BLaER1 (cell line): ENCODE measurements at regions not wholly inside any gene's neighbourhood (a gene's known extent, or its start where the extent isn't known, plus 50 kb on each side); places are given as distances from the start of the nearest gene placed in this dataset.

ENCODE experiments used
- H3K27ac ChIP-seq: shearing (Covaris generic); formaldehyde crosslinking; 2 replicates; pipeline ENCODE4 v1.8.1; 2022
- H3K27me3 ChIP-seq: shearing (Covaris generic); formaldehyde crosslinking; 2 replicates; pipeline ENCODE4 v1.8.1; 2022
- H3K36me3 ChIP-seq: shearing (Covaris generic); formaldehyde crosslinking; 2 replicates; pipeline ENCODE4 v1.8.1; 2022
- H3K4me1 ChIP-seq: shearing (Covaris generic); formaldehyde crosslinking; 2 replicates; pipeline ENCODE4 v1.8.1; 2022
- H3K4me2 ChIP-seq: shearing (Covaris generic); formaldehyde crosslinking; 2 replicates; pipeline ENCODE4 v1.8.1; 2022
- H3K4me3 ChIP-seq: shearing (Covaris generic); formaldehyde crosslinking; 2 replicates; pipeline ENCODE4 v1.8.1; 2022
- H3K9ac ChIP-seq: shearing (Covaris generic); formaldehyde crosslinking; 2 replicates; pipeline ENCODE4 v1.8.1; 2022
- H3K9me3 ChIP-seq: shearing (Covaris generic); formaldehyde crosslinking; 2 replicates; pipeline ENCODE4 v1.8.1; 2022
- H4K20me1 ChIP-seq: shearing (Covaris generic); formaldehyde crosslinking; 2 replicates; pipeline ENCODE4 v1.8.1; 2022
- Cebpa-rat ChIP-seq: shearing (Covaris generic); IDR thresholded peaks from 2 replicates; pipeline ENCODE4 v1.8.1; 2022

GRCh38 chr1:82597141-82597540 lies 796.4 kb downstream of the ADGRL2 start:
- Histone ChIP-seq H3K4me3 (no peak overlapping the region), H3K27me3 (no peaks in the 10 kb centered on the region), H3K9me3 (no peaks in the 10 kb centered on the region), H3K4me1 (peaks cover 14% of the 10 kb centered on the region), H4K20me1 (no peaks in the 10 kb centered on the region), H3K27ac (no peak overlapping the region), H3K4me2 (no peak overlapping the region), H3K36me3 (no peaks in the 10 kb centered on the region), H3K9ac (no peak overlapping the region)
- TF ChIP-seq Cebpa-rat = no peak

DNA sequence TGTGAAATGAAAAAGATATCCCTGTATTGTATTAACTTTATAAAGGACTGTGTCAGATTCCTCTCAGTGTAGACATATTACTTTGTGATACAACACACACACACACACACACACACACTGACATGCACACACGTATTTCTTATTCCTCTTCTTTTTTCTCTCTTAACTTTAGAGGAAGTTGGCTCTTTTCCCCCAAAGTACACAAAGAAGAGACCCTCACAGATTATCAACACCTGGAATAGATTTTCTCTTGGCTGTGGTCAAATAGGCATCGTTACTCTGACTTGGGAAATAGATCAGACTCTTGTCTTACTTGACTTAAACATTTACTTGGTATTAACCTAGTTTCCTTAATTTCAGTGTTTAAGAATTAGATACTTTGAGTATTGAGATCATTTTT lies 792.8 kb downstream of the ADGRL2 start:
- Histone ChIP-seq H4K20me1 (no peaks in the 10 kb centered on the region), H3K27ac (no peak overlapping the region), H3K36me3 (no peaks in the 10 kb centered on the region), H3K27me3 (no peaks in the 10 kb centered on the region), H3K9ac (no peak overlapping the region), H3K4me3 (no peak overlapping the region), H3K4me1 (peaks cover 6% of the 10 kb centered on the region), H3K4me2 (no peak overlapping the region), H3K9me3 (no peaks in the 10 kb centered on the region)
- TF ChIP-seq Cebpa-rat = no peak

- Histone ChIP-seq H3K4me2 (no peak overlapping the region), H3K36me3 (no peaks in the 10 kb centered on the region), H3K27me3 (no peaks in the 10 kb centered on the region), H3K9ac (no peak overlapping the region), H3K9me3 (no peaks in the 10 kb centered on the region), H3K4me3 (no peak overlapping the region), H3K27ac (no peak overlapping the region), H3K4me1 (no peaks in the 10 kb centered on the region), H4K20me1 (no peaks in the 10 kb centered on the region)
- no peak for TF ChIP-seq Cebpa-rat
Observed at GRCh38 chr1:82589588-82589987, 788.9 kb downstream of the ADGRL2 start.

DNA sequence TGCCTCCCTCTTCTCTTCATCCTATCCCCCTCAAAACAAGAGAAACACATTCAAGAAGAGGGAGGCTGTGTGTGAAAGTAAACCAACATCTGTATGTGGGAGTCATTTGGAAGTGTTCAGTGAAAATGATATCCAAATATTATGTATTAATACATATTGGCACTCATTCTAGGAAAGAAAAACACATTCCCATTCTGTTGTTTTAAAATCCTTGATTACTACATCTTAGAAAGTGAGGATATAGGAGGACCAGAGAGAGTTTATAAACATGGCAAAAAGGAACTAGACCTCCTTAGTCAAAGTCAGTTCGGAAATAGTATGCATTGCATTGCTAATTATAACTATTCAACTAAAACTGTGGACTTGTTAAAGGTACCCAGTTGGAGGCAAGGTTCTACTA lies 786.6 kb downstream of the ADGRL2 start:
- no peak overlapping the region for H3K9ac ChIP-seq
- H3K27ac ChIP-seq = no peak overlapping the region
- H3K27me3 ChIP-seq = no peaks in the 10 kb centered on the region
- H4K20me1 ChIP-seq = no peaks in the 10 kb centered on the region
- no peaks in the 10 kb centered on the region for H3K9me3 ChIP-seq
- no peak for TF ChIP-seq Cebpa-rat
- H3K36me3 ChIP-seq = no peaks in the 10 kb centered on the region
- no peak overlapping the region for H3K4me3 ChIP-seq
- no peak overlapping the region for H3K4me2 ChIP-seq
- H3K4me1 ChIP-seq = no peaks in the 10 kb centered on the region

DNA sequence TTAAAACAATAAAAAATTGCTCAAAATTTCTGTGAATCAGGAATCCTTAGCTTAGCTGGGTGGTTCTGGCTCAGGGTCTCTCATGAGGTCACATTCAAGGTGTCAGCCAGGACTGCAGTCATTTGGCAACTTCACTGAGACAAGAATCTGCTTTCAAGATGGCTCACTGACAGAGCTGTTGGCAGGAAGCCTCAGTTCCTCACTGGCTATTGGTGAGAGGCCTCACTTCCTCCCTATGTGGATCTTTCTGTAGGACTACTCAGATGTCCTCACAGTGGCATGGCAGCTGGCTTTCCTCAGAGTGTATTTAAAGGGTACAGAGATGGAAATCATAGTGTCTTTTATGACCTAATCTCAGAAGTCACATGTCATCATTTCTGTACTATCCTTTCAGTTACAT lies 785.7 kb downstream of the ADGRL2 start:
- Histone ChIP-seq H3K9ac (no peak overlapping the region), H3K4me2 (no peak overlapping the region), H3K4me1 (no peaks in the 10 kb centered on the region), H3K27ac (no peak overlapping the region), H4K20me1 (no peaks in the 10 kb centered on the region), H3K36me3 (no peaks in the 10 kb centered on the region), H3K27me3 (no peaks in the 10 kb centered on the region), H3K4me3 (no peak overlapping the region), H3K9me3 (no peaks in the 10 kb centered on the region)
- no peak for TF ChIP-seq Cebpa-rat

GRCh38 chr1:82582347-82582746 lies 781.6 kb downstream of the ADGRL2 start:
- Histone ChIP-seq H3K27ac (no peak overlapping the region), H3K4me3 (no peak overlapping the region), H3K36me3 (no peaks in the 10 kb centered on the region), H3K4me2 (no peak overlapping the region), H4K20me1 (no peaks in the 10 kb centered on the region), H3K9me3 (no peaks in the 10 kb centered on the region), H3K9ac (no peak overlapping the region), H3K4me1 (peaks cover 10% of the 10 kb centered on the region), H3K27me3 (no peaks in the 10 kb centered on the region)
- TF ChIP-seq Cebpa-rat = no peak

DNA sequence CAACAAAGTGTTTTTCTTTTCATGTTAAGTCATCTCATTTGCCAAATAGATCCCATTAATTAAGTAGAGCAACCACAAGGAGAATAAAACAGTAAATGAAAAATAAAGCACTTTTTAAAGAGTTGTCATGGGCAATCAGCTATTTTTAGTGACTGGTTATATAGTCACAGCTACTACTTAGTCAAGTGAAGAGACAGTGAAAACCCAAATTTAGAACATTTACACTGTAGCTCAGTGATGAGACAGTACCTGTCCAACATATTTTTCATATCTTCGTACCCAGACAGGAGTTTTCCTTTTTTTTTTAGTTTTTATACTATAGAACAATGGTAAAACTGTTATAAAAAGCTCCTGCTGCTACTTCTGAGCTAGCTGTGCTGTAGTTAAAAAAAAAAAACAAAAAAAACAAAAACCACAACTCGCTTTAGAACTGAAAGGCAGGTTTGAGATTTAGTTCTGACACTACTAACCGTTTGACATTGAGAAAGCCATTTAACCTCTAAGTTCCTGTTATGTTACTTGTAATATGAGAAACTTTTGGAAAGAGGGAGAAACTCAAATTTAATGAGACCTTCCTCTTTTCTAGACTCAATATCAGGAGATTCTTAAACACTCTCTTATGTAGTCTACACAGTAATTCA lies 777.5 kb downstream of the ADGRL2 start:
- no peak overlapping the region for H3K4me3 ChIP-seq
- no peaks in the 10 kb centered on the region for H4K20me1 ChIP-seq
- no peak overlapping the region for H3K27ac ChIP-seq
- no peaks in the 10 kb centered on the region for H3K9me3 ChIP-seq
- H3K4me2 ChIP-seq = peak overlapping the region; percentile 21; the same call in 1 of the 2 replicates
- H3K27me3 ChIP-seq = no peaks in the 10 kb centered on the region
- TF ChIP-seq Cebpa-rat = no peak
- H3K36me3 ChIP-seq = no peaks in the 10 kb centered on the region
- H3K9ac ChIP-seq = no peak overlapping the region
- peaks cover 10% of the 10 kb centered on the region for H3K4me1 ChIP-seq

DNA sequence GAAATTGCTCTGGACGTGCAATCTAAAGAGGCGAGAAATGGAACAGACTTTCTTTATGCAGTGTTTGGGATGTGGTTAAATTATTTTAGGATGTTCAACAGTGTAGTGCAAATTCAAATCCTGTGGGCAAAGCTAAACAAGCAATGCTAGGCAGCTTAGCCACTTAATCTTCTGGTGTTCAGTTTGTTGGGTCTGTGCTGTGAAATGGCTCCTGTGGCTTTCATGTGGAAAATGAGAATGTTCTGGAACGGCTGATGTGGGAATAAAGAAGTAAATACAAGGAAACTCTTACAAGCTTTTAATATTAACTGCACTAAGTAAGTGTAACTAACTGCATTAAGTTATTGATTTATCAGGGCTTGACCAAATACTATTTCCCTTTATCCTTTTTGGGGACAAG lies 766.6 kb downstream of the ADGRL2 start:
- no peak for TF ChIP-seq Cebpa-rat
- Histone ChIP-seq H3K4me3 (no peak overlapping the region), H3K9ac (no peak overlapping the region)

DNA sequence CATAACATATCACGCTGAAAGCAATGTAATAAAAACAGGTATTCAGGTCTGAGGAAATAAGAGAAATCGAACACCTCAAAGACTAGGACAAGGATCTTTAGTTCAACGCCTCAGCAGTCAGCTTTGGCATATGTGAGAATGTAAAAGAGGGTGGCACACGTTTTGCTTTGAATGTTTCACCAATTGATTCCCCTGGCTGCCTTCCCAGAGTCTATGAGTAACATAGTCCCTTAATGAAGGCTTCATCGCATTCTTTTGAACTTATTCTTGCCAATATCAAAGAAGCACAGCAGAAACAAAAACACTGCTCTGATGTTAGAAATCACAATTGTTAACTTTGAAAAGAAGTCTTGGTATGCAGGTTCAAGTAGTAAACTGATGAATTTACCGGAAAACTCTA lies 764.8 kb downstream of the ADGRL2 start:
- Histone ChIP-seq H3K27me3 (no peaks in the 10 kb centered on the region), H3K4me2 (no peak overlapping the region), H3K27ac (no peak overlapping the region), H3K9me3 (no peaks in the 10 kb centered on the region), H3K4me1 (peaks cover 17% of the 10 kb centered on the region), H3K9ac (no peak overlapping the region), H3K4me3 (no peak overlapping the region), H3K36me3 (no peaks in the 10 kb centered on the region), H4K20me1 (no peaks in the 10 kb centered on the region)
- TF ChIP-seq Cebpa-rat = no peak

More for the DNA sequence above, 766.6 kb downstream of the ADGRL2 start:
- Histone ChIP-seq H3K4me2 (peak overlapping the region; percentile 31), H4K20me1 (no peaks in the 10 kb centered on the region), H3K27ac (no peak overlapping the region), H3K36me3 (no peaks in the 10 kb centered on the region), H3K27me3 (no peaks in the 10 kb centered on the region), H3K4me1 (peaks cover 17% of the 10 kb centered on the region), H3K9me3 (no peaks in the 10 kb centered on the region)

- TF ChIP-seq Cebpa-rat = no peak
- Histone ChIP-seq H3K9me3 (no peaks in the 10 kb centered on the region), H3K4me3 (no peak overlapping the region), H3K36me3 (no peaks in the 10 kb centered on the region), H3K27me3 (no peaks in the 10 kb centered on the region), H3K27ac (no peak overlapping the region), H3K4me1 (peaks cover 17% of the 10 kb centered on the region), H4K20me1 (no peaks in the 10 kb centered on the region), H3K9ac (no peak overlapping the region), H3K4me2 (no peak overlapping the region)
Observed at GRCh38 chr1:82565146-82565545, 764.4 kb downstream of the ADGRL2 start.

DNA sequence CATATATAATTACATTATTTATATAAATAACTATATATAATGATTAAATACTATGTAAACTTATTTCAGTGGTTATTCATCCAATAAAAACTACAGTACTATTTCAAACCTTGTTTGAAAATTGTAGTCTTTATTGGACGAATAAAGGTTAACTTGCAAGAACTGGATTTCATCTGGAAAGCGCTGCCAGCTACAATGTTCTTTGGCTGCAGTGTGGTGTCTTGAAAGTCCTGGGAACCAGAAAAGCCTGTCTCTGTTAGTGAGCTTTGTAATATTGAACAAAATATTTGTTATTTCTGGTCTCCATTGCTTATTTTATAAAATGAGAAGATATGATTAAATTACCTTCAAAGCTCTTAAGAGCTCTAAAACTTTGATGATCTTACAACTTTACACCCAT lies 763.6 kb downstream of the ADGRL2 start:
- Histone ChIP-seq H3K9ac (no peak overlapping the region), H3K27ac (no peak overlapping the region), H4K20me1 (no peaks in the 10 kb centered on the region), H3K4me2 (no peak overlapping the region), H3K27me3 (no peaks in the 10 kb centered on the region), H3K4me3 (no peak overlapping the region), H3K36me3 (no peaks in the 10 kb centered on the region), H3K4me1 (peaks cover 17% of the 10 kb centered on the region), H3K9me3 (no peaks in the 10 kb centered on the region)
- no peak for TF ChIP-seq Cebpa-rat
